CD4-positive, alpha-beta T cell treated with Interleukin-17A for 1 hour (primary cell): ENCODE measurements at regions not wholly inside any gene's neighbourhood (a gene's known extent, or its start where the extent isn't known, plus 50 kb on each side); places are given as distances from the start of the nearest gene placed in this dataset.
A peak's percentile ranks its signal among the peaks of the same experiment; 100 is the strongest.
"Not testable (repeated sequence)": the region's sequence is repeated elsewhere in the genome, so short reads cannot be mapped to it uniquely, and the experiment has no call there.

ENCODE experiments used
- DNase-seq: peaks from one replicate; pipeline ENCODE4 v3.0.0-alpha.2; 2020

DNA sequence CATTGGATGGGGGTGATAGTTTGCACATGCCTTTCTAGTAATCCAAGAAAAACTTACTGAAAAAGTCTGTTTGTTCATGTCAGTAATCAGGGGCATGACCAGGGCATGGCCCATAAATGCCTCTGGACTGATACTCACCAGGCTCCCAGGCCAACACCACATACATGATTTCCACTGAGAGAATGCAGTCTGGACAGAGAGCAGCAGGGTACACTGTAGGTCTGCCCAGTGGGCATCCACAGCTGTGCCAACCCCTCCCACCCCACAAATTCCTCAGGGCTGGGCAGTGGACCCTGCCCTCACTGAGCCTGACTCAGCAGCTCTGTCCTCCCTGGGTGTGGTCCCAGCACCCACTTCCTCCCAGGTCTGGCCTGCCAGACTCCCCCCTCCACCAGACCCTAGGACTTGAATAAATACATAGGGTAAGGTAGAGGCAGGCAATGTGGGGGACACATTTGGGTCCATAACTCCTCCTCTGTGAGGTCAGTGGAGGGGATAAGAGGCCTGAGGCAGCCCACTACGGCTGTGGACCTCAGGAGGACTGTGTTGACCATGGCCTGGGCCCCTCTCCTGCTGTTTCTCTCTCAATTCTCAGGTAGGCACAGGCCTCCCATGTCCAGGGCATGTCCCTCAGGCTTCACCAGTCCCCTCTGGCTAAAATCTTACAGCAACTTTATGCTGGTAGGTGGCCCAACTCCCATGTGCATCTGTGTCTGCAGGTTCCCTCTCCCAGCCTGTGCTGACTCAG lies 92.2 kb upstream of the TOP3B start:
- DNase-seq = no peak

GRCh38 chr22:22073769-22074561 lies 91.4 kb upstream of the TOP3B start:
- DNase-seq = no peak

DNA sequence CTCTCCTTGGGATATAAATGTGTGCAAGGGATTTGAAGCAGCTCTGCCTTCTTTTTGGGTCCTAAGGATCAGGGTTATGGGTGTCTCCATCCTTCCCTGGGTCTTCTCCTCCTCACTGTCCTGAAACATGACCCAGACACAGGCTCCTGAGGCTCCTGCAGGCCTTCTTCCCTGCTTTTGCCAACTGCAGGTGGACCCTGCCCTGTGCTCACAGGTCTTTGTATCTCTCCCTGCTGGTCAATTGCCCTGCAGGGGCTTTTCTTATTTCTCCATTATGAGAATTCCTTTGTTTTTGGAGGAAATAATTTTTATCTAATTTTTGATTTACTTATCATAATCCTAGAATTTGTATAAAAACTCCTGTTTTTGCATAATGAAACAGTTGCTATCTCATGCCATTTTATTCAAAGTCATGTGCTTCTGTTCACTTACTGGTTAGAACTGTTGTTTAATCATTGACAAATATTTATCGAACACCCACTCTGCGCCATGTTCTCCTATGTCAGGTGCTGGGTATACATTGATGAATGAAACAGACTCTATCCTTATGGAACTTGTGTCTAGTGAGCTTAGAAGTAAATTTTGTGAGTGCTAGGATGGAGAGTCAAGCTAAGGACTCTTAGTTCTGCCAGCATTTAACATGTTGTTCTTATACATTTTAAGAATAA lies 89.7 kb upstream of the TOP3B start:
- no peak for DNase-seq

DNA sequence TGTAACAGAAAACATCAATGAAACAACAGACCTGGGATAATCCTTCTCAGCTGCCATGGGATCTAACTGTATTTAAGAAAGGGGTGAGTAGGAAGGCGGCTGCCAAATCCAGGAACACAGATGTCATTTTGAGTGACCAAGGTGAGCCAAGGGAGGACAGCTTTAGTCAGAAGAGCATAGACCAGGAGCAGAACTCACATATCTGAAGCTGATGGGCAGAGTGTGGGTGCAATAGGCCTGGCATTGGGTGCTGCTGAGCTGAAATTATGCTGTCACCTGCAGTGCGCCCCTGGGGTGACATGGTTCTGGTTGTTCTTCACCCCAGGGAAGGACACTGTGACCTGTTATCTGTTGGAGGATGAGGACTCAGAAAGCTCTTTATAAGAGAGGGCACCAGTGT lies 88.9 kb upstream of the TOP3B start:
- no peak for DNase-seq

- no peak for DNase-seq
These were observed 87.8 kb upstream of the TOP3B start for GRCh38 chr22:22070371-22070824.

- DNase-seq = no peak
These were observed 87.1 kb upstream of the TOP3B start for GRCh38 chr22:22069450-22070370.

DNA sequence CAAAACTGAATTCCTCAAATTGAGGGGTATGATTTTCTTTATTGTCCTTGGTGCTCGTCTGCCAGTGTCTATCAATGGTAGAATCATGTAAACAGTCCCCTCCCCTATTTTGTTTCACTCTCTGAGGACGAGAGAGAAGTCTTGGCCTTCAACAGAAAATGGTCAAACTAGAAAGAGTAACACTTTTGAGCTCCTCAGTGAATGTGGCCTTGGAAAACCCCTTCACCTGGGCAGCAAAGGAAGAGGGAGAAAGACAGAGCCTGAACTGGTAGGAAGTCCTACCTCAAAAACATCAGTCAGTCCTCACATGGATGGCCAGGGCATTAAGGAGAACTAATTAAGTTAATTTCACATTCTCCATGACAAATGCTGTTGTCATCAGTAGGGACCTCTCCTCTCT lies 86.1 kb upstream of the TOP3B start:
- no peak for DNase-seq

- DNase-seq = no peak
These were observed 85.4 kb upstream of the TOP3B start for GRCh38 chr22:22068025-22068424.

- DNase-seq = no peak
These were observed 84.6 kb upstream of the TOP3B start for GRCh38 chr22:22067192-22067591.

- DNase-seq = no peak
These were observed 82.0 kb upstream of the TOP3B start for GRCh38 chr22:22064580-22064979.

- DNase-seq = no peak
These were observed 79.8 kb upstream of the TOP3B start for GRCh38 chr22:22062306-22062793.

DNA sequence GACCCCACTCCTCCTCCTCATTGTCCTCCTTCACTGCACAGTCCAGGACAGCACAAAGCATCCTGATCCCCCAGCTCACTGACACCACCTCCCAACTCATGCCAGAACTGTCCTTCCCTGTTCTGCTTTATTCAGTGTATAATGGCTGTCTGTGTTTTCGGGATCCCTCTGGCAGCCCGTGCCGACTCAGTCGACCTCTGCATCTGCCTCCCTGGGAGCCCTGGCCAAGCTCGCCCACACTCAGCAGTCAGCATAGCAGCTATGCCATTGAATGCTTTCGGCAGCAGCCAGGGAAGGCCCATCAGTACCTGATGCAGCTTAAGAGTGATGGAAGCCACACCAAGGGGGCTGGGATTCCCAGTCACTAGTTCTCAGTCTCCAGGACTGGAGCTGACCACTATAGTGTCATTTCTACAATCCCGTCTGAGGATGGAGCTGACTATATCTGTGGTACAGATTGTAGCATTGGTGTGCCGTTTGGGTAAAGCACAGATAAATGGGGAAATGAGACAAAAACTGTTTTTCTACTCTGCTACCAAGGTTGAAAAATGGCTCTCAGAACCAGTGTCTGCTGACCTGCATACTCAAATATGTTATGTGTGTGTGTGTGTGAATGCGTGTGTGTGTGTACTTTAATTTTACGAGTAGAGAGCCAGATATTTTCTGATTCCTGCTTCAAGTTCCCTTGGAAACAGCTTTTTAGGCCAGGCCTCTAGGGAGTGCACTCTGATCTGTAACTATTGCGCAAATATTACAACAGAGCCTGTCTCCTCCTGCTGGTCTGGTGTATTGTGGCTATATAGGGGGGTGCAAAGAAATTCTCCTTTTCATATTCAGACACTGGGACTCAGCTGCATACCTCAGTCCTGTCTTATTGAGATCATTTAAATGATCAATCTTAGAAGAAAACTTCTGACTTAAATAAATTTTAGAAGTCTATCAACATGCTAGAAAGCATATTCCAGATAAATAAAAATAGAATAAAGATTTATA lies 78.8 kb upstream of the TOP3B start:
- no peak for DNase-seq

DNA sequence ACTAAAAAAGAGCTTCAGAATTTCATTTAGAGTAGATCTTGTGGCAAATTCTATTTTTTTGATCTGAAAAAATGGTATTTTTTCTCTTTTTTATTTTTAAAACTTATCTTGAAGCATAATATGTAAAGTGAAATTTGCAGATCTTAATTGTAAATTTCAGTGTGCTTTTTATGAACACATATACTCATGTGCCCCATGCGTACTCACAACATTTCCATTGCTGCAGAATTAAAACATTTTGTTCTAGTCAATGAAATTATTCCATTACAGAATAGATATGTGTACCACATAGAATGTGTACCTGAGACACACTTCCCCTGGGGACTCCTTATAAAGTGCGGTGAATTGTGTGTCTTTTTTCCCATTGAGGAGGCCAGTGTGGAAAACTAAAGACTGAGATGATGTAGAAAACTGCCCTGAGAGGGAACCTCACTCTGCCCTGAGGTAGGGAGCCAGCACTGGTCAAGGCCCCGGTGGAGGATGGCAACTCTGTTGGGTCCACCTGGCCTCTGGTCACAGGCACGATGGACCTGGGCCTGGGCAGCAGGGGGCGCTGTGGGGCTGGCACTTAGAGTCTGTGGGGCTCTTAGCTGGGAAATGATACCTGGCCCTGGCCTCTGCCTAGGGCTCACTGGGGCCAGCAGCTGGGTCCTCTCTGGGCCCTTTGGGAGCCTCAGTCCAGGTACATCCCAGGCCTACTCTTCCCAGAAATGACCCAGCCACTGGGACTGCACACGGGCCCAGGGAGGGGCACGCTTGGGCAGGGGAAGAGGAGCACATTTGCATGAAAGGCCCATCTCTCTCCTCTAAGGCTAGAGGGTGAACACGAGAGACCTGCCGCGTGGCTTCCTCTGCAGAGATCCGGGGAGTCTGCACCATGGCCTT lies 77.9 kb upstream of the TOP3B start:
- DNase-seq = peak; percentile 28

- no peak for DNase-seq
These were observed 76.9 kb upstream of the TOP3B start for GRCh38 chr22:22059291-22060002.

GRCh38 chr22:22058633-22059290 lies 76.2 kb upstream of the TOP3B start:
- no peak for DNase-seq

- no peak for DNase-seq
These were observed 75.2 kb upstream of the TOP3B start for GRCh38 chr22:22057617-22058378.

- DNase-seq = not testable (repeated sequence)
These were observed 74.4 kb upstream of the TOP3B start for GRCh38 chr22:22056809-22057594.
